Fibroblast of skin of right biceps (primary cell): ENCODE measurements at regions not wholly inside any gene's neighbourhood (a gene's known extent, or its start where the extent isn't known, plus 50 kb on each side); places are given as distances from the start of the nearest gene placed in this dataset.
"Not testable (repeated sequence)": the region's sequence is repeated elsewhere in the genome, so short reads cannot be mapped to it uniquely, and the experiment has no call there.

Source experiments
- DNase-seq: peaks from one replicate; pipeline ENCODE4 v3.0.0-alpha.2; 2013

- no peak for DNase-seq
Measured at GRCh38 chr2:12515871-12516270, 200.9 kb upstream of the TRIB2 start.

GRCh38 chr2:12533337-12534005 is 183.3 kb upstream of the TRIB2 start:
- DNase-seq: peak; percentile 61

DNA sequence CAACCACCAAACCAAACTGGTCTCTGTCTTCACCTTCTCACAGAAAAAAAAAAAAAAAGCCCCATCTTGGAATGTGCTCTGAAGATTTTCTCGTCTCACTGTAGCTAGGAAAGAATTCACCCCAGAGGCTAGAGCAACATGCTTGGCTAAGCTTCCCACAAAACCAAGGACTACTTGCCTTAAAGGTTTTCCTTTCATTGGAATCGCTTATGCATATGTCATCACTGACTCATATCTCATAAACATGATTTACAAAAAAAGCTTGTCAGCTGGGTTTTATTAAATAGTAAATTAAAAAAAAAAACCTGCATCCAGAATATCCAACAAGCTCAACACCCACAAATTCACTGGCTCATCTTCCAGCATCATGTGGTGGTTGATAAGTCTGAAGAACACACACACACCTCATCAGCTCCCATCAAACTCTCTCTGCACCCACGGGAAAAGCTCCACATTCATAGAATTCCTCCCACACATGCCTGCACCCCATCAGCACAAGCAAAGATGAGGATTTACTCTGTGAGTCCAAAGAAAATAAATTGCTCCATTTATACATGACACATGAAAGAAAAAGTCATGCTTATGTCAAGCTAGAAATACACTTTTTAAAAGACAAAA is 182.0 kb upstream of the TRIB2 start:
- peak; percentile 99 for DNase-seq

DNA sequence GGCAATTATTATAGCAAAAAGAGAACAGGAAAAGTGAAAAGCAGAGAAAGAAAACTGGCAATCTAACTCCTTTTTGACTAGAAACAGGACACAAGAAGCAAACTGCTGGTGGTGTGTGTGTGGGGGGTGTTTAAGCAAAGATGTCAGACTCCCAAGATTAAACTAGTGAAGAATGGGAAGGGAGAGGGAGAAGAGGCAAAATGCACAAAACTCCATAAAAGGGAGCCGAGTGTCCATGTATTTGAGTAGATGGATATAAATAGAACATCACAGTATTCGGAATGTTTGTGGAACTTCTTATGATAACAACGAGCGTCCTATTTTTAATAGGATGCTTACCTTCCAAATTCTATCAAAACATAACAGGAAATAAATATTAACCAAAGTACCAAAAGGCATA is 179.8 kb upstream of the TRIB2 start:
- no peak for DNase-seq

DNA sequence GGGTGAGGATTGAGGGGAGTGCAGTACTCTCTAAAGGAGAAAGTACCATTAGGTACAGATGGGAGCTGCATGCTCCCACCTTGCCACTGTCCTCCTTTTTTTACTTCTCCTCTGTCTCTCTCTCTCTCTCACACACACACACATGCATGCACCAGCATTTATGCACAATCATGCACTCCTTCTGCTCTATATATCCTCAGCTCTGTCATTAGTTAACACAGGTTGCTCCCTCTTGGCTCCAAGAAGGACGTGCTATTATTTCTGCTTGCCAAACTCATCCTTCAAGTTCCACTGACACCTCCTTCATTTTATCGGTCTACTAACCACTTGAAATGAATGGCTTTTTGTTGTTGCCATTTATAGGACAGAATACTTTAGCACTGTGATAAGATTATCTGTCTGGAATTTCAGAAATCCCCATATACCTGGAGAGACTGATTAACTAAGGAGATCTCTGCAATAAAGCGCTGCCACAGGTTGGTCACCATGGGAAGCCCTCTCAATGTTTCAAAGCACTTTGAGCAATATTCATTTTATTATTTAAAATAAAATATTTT is 178.5 kb upstream of the TRIB2 start:
- no peak for DNase-seq

GRCh38 chr2:12539336-12539735 is 177.4 kb upstream of the TRIB2 start:
- DNase-seq: no peak

- DNase-seq: no peak
Measured at GRCh38 chr2:12539776-12540562, 176.8 kb upstream of the TRIB2 start.

- DNase-seq: no peak
Measured at GRCh38 chr2:12543076-12543977, 173.4 kb upstream of the TRIB2 start.

DNA sequence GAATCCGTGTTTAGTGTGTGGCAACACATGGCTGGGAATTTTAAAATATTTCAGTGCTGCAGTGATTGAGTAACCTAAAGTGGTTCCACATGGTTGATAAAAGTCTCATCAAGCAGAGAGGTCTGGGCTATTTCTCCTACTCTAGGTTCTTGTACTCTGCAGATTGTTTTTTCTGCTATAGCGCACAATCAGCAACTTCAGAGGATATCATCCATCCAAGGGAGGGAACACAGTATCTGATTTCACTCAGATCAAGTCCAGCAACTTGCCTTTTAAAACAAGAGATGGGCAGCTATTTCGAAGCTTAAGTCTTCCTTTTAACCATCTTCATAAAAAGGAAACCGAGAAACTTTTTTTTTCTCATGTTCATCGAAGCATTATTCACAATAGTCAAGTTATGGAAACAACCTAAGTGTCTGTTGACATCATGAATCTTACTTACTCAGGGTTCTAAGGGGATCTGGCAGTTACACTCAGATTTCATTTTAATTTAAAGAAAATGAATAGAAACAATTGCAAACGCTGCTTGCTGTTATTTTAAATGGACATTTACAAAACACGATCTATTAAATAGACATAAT is 172.7 kb upstream of the TRIB2 start:
- peak; percentile 70 for DNase-seq

DNA sequence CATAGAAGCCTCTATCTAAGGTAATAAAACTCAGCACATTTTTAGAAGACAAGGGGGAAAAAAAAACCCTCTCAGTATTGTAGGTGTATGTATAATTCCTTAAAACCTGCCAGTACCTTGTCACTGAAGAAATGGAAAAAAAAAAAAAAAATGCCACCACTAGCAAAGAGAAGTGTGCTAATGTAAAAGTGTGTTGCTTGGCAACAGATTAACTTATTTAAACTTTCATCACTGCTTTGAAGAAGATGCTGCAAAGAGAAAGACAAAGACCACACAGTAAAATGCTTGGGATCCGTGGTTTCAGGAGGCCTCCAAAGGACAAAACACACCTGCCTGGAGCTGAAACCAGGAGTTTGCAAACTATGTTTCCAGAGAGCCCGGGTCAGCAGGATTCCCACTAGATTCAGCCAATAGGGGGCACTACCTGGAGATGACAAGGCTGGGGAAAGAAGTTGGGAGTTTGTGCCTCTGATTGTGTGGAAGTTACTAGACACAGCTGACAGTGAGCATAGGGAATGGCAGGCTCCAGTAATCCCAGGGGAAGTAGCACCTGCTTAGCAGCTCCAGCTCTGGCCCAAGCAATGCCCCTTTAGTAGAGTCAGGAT is 169.1 kb upstream of the TRIB2 start:
- no peak for DNase-seq

DNA sequence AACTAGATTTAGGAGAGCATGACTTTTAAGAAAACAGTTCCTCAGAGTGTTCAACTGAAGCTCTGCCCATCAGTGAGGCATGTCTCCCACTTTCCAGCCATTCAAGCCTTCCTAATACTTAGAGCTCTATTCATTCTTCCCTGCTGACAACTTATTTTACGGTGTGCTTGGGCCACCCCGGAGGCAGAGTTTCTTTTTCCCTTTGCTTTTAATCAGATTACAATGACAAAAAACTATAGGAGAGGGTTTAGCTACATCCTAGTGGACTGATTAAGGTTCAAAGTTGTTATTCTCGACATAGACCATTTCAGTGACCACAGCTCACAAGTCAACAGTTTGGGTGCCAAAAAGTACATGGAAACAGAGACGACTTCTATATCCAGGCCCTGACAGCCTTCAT is 167.8 kb upstream of the TRIB2 start:
- DNase-seq: no peak

GRCh38 chr2:12549641-12550040 is 167.1 kb upstream of the TRIB2 start:
- peak; percentile 45 for DNase-seq

GRCh38 chr2:12552092-12552491 is 164.6 kb upstream of the TRIB2 start:
- no peak for DNase-seq

DNA sequence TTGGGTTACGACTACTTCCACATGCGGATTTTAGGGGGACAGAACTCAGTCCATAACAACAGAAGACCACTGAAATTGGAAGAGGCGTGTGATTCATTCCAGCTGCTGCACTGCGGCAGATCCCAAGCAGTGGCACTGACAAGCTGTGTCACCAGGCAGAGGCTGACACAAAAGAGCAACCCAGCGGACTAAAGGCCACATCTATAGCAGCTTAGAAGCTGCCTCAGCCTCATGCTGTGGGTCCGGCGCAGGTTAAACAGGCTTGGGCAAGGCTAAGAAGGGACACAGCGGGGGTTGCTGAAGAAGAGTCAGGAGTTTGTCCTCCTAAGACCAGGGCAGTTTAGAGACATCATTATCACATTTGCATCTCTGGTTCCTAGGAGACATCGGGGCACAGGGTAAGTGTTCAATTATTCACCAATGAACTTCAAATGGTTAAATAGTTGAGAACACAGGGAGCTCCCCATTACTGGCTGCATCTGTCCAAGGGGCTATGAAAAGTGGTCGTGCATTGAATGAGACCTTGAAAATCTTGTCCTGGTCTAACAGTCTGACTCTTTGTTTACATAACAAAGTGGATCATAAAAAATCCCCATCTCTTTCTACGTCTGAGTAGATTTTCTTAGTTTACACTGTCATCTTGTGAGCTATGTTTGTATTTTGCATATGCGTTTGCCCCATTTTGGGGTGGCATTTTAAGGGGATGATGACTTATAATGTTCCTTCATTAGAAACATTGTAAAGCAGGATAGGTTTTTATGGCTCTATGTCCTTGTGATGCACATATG is 162.3 kb upstream of the TRIB2 start:
- DNase-seq: no peak

DNA sequence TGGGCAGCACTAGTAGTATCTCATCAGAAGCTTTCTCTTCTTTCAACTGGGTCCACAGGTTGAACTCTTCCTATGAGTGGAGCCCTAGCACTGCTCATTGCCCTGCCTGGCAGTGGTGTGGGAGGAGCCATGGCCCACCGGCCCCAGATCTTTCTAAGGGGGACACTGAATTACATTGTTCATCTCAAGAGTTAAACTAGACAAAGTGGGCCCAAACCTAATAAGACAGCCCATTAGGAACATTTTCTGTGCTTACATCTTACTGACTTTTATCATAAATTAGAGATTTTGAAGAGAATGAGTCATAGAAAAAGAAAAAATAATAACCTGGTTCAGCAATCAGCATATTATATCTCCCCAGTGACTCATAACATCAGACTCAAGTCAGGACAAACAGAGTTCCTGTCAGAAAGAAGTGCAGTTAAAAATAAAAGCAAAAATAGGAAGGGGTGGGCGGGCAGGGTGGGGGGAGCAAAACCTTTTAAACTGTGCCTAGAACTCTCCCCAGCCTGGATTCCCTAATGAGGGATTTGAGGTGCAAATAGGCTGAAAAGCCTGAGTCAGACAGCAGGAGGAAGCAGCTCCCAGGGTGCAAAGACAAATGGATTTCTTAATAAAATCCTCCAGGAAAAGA is 161.6 kb upstream of the TRIB2 start:
- DNase-seq: peak; percentile 77

GRCh38 chr2:12556762-12557161 is 160.0 kb upstream of the TRIB2 start:
- DNase-seq: peak; percentile 48

- DNase-seq: no peak
Measured at GRCh38 chr2:12557688-12558087, 159.0 kb upstream of the TRIB2 start.

DNA sequence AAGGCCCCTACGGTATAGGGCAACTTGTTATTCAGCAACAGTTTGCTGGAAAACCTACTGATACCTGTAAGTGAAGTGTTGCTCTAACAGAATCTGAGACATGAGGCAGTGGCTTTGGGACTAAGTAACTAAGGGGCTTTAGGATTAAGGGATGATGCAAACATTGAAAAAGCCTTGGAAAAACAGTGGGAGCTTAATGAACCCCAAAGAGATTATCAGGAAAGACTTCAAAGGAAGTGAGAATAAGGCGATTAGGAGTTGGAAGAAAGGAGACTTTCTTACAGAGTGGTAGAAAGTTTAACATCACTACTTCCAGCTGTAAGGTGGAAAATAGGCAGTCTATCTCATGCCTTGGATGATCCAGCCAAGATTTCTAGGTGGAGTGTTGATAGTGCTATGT is 158.2 kb upstream of the TRIB2 start:
- no peak for DNase-seq

- DNase-seq: no peak
Measured at GRCh38 chr2:12560618-12561017, 156.1 kb upstream of the TRIB2 start.

DNA sequence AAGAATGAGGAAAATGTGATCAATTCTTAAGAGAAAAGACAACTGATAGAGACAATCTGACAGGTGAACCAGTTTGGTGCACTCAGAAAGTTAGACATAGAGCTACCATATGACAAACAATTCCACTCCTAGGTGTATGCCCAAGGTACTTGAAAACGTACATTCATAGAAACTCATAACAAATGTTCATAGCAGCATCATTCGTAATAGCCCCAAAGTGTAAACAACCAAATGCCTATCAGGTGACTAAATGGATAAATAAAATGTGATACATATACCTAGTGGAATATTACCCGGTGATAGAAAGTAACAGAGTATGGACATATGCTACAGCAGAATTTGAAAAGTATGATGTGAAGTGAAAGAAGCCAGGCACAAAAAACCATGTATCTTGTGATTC is 149.3 kb upstream of the TRIB2 start:
- DNase-seq: no peak

DNA sequence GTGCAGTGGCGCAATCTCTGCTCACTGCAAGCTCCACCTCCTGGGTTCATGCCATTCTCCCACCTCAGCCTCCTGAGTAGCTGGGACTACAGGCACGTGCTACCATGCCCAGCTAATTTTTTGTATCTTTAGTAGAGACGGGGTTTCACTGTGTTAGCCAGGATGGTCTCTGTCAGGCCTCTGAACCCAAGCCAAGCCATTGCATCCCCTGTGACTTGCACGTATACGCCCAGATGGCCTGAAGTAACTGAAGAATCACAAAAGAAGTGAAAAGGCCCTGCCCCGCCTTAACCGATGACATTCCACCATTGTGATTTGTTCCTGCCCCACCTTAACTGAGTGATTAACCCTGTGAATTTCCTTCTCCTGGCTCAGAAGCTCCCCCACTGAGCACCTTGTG is 147.2 kb upstream of the TRIB2 start:
- DNase-seq: not testable (repeated sequence)
